HG02798 (cell line): ENCODE measurements at regions not wholly inside any gene's neighbourhood (a gene's known extent, or its start where the extent isn't known, plus 50 kb on each side); places are given as distances from the start of the nearest gene placed in this dataset.

ENCODE experiments used
- ATAC-seq: cut with Tn5 transposase; IDR thresholded peaks from one replicate; pipeline ENCODE4 v1.9.1; 2021; ENCODE audit warnings: mild to moderate bottlenecking; ENCODE audit not compliant: unreplicated experiment, poor library complexity

DNA sequence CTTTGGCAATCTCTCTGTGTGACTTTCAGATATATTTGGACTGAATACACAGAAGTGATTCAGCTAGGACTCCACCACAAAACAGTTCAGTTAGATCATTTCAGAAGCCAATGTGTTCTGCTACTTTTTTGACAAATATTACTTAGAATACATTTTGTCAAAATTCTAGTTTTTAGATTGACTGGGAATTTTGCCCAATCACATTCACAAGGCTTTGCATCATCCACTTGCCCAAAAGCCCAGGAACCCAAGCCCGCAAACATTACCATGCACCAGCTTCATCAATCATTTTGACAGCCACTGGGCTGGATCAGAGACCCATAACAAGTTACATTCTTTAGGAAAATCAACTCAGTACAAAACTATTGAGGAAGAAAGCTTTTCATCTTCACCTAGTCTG, 256.6 kb upstream of the NDST3 start:
- no peak for ATAC-seq

DNA sequence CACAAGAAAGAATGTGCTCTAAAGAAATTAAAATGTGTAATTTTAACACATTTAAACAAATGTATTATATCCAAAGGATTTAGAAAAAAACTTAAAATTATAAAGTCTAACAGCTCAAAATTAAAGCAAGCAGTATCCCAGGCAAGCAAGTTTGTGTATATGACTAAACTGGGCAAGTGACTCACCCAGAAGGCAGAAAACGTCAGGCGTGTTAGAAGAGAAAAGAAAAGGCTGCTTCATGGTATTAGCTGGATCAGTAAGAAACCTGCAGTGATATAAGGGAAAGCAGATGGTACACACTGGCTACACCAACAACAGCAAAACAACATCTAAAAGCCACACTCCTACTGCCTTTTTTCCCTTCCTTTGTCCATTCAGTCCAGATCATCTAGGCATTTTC, 250.6 kb upstream of the NDST3 start:
- ATAC-seq = no peak

DNA sequence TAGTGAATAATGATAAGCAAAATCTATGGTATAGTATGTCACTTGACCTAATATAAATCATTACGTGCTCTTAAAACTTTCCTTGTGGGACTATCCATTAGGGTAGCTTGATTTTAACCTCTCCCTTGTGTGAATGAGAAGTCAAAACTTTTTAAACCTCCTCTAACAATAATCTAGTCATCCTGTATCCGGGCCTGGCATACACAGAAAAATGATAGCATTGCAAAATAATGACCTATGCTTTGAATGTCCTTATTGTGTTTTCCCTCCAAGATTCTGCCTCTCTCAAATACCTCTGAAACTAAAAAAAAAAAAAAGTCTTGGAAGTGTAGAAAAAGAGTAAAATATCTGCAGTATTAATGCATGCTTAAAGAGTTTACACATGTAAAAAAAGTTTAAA, 250.0 kb upstream of the NDST3 start:
- ATAC-seq = no peak

DNA sequence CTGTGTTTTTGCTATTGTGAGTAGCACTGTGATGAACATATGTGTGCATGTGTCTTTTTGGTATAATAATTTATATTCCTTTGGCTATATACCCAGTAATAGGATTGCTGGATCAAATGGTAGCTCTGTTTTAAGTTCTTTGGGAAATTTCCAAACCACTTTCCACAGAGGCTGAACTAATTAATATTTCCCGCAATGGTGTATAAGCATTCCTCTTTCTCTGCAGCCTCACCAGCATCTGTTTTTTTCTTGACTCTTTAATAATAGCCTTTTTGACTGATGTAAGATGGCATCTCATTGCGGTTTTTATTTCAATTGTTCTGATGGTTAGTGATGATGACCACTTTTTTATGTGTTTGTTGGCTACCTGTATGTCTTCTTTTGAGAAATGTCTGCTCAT, 247.7 kb upstream of the NDST3 start:
- ATAC-seq = no peak

DNA sequence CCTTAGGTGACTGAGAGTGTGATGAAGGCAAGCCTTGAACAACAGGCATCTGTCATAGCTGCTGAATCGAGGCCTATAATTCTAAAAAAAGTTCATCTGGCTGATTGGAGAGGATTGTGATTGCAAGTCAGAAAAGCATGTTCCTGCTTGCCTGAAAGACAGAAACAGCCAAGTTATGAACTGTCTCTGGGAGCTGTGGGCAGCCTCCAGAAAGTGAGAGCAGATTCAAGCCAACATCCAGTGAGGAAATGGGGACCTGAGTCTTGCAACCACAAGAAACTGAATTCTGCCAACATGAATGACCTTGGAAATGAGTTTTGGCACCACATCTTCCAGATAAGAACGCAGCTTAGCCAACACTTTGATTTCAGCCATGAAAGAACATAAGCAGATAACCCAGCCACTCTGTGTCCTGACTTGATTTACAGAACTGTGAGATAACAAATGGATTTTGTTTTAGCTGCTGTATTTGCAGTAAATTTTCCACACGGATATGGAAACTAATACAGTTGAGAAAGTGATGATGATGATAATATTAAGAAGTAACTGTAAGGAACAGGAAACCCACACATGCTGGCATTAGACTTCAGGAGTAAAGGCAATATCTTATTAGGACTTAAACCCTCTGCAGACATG, 240.3 kb upstream of the NDST3 start:
- ATAC-seq = no peak

DNA sequence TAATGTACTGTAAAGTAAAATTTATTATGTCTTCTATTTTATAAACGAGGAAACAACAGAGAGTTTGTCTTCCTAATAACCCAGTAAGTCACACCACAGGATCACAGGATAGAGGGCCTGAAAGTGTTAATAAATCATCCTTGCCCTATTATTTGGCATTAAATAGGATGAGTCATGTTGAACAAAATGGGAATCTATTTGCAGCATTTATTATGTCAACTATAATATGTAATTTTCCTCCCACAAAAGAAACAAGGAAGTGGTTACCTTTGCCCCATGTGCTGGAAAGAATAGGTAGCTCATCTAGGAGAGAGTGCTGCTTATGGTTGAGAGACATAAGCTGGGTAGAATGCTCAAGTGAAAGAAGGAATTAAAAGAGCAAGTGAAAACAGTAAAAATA, 237.6 kb upstream of the NDST3 start:
- no peak for ATAC-seq

DNA sequence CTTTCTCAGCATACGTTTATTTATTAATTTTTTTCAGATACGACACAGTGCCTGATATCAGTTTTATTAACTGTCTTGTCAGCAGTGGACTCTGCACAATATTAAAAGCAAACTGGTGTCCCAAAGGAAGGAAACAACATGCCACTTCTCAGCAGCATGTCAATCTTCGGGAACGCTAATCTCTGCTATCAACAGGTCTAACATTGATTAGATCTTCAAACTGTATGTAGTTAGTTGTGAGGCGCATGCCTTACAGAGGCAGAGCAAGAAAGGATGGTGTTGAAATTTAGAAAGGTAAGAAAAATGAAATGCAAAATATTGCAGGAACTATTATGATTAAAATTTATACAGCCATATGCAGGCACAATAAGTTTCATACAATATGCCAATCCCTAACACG, 233.7 kb upstream of the NDST3 start:
- no peak for ATAC-seq

DNA sequence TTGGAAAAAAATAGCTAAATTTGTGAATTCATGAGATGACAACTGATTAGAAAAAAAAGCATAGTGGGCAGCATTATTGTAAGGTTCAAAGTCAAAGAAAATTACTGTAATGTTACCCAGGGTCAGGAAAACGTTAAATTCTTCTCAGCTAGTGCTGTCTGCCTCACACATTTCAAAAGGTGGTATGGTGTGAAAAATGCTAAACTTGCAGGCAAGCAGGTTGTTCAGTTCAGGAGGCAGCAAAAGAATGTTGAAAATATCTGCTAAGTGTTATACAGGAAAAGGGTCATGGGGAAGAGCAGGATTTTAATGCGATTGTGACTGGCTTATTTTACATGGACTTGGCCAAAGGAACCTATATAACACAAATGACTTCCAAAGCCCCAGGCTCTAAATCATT, 232.5 kb upstream of the NDST3 start:
- ATAC-seq = no peak

DNA sequence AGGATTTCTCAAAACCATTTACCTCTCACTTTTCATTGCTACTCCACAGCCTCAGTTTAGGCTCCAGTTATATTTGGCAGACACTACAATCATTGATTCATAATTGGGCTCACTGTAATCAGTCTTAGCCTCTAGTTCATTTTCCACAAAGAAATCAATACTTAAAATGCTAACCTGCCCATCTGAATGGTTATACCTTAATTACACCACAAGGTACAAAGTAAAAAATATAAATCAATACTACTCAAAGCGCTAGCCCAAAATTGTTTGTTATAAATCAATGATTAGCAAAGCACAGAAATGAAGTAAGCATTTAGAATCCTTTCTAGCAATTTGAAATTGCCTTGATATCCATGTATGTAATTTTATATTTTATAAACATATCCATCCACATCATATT, 222.6 kb upstream of the NDST3 start:
- ATAC-seq = no peak

DNA sequence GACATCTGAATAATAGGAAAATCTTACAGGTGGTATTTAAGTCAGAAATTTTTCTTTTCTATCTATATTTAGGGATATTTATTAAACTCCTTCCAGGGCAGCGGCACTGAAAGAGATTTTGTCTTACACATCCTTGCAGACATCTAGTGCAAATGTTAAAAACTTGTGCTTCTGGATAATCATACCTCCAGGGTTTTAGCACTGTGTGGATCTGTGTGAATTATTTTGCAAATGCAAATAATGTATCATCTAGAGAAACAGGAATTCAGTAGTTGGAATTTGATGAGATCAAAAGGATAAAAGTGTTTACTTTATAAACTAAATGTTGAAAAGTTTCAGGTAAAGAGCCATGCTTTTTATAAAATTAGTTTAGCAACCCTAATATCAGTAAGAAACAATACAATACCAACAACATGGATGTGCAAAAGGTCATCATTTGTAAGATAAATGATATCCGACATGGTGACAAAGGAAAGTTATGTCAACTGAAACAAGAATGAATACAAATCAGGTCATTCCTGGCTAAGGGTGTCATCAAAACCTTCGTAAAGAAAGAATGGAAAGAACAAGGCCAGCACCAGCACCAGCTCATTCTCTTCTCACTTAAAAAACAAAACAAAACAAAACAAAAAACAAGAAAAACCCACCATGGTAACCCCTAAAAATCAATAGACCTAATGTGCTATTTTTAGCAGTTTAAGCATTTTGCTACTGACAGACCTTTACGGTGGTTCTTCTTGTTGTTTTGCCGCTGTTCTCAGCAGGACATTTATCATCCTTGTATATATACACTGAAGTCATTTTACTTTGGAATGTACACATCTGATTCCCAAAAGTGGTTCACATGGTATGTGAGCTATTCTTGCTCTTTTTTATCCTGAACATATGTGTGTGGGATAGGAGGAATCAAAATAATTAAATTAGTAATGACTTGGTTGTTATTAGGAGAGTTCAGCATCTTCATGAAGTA, 219.7 kb upstream of the NDST3 start:
- no peak for ATAC-seq

DNA sequence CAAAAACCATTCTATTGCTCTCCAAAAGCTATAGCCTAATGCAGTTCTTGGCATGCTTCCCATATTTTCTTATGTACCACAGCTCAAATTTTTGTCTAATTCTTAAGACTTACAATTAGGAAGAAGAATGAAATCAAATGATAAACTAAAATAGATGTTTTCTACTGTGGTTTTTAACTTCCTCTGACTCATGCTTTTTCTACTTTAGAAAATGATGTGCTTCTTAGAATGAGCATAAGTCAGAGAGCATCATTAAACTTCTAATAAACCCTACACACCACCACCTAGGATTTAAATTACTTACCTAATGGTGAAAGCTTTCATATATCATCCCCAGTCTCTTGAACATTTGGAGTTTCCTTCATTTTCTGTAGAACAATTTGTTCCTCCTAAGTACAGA, 217.0 kb upstream of the NDST3 start:
- ATAC-seq = no peak

DNA sequence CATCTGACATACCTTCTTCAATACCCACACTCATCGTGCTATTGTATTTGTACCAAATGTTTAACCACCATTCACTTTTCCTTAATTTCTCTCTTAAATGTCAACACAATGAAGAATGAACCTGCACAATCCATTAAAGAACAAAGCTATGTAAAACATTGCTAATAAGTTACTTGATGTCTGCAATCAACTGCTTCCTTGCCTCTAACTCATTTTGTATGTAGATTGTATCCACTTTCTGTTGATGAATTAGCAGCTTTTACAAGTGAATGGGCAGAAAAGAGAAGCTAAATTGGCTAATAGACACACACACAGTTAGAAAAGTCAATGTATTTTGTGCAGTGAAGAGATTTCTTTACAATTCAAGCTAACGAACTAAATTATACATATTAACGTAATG, 212.5 kb upstream of the NDST3 start:
- no peak for ATAC-seq

DNA sequence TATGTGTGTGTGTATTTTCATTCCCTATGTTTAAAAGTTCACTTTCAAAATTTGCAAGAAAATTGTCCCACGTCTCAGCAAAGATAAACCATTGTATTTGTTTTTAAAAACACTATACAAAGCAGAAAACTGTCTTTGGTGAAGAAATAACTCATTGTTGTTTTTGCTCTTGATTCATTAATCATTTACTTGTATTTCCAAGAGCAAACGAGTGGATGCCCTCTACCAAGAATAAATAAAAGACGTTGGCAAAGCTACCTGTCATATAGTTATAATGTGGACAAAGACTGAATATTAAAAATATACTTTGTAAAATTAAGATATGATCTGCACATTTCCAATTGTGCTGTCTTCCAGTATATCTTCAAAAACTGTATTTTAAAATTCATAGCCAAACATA, 210.9 kb upstream of the NDST3 start:
- ATAC-seq = no peak

DNA sequence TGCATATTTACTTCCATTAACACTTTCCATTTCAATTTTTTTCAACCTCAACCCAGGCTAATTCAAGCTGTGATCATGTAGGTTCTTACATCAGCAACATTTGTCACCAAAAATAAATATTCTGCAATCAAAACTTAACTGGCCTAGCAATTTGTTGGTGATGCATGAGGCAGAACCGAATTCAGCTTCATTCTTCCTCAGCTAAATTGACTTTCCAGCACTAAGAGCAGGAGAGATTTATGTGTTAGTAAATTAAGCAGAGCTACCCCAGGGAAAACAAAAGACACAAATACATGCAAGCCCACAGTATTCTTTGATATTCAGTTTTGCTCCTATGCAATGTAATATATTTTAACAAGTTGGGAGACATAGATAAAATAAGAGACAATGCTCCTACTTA, 208.7 kb upstream of the NDST3 start:
- ATAC-seq = no peak

DNA sequence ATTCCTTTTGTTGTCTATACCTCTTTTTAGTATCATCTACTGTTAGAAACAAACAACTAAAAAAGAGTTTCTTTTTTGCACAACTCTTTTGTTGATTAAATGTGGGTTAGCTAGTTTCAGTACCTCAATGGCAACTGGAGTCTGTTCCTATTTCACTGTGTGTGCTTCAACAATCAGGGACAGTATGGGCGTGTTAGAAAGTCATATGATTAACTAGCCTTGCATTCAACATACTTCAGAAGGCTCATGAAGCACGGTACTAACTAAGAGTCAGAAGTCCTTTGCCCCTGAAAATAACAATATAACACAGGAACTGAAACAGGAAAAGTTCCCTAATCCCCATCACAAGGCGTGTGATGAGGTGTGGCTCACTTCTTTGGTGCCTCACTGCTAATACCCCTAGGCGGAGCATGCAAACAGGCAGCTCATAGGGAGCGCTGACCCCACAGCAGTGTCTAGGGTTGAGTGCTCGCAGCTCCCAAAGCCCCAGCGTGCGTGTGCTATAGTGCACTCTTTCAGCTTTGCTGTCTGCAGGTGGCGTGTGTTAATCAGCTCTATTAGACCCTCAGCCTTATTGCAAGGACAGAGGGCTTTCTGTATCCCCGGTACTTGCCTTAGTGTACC, 203.1 kb upstream of the NDST3 start:
- no peak for ATAC-seq

DNA sequence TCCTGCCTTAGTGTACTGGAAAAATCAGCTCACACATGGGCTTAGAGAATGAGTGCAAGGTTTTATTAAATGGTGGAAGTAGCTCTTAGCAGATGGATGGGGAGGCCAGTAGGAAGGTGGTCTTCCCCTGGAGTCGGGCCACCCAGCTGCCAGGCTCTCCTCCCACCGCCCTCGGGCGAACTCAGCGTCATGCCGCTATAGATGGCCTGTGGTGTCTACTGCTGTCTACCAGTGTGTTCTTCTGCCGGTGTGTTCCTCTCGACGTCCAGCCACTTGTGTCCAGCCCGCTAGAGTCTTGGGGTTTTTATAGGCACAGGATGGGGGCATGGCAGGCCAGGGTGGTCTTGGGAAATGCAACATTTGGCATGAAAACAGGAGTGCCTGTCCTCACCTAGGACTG, 198.7 kb upstream of the NDST3 start:
- ATAC-seq = no peak

DNA sequence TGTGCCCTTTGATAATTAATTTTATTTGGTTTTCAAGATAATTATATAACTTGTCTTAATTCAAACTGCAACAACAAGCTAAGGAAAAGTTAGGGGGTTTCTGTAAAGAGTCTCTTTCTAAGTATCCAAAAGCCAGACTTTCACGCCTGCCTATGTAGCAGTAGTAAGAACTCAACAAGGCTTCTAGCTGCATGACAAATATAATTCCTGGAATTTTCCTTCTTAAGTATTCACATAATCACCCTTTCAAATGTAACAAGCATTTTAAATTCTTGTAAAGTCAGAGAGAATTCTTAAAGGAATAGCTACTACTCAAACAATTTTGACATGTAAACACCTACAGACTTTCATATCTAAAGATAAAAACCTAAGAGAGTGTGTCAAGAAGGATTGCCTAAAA, 189.7 kb upstream of the NDST3 start:
- ATAC-seq = no peak

DNA sequence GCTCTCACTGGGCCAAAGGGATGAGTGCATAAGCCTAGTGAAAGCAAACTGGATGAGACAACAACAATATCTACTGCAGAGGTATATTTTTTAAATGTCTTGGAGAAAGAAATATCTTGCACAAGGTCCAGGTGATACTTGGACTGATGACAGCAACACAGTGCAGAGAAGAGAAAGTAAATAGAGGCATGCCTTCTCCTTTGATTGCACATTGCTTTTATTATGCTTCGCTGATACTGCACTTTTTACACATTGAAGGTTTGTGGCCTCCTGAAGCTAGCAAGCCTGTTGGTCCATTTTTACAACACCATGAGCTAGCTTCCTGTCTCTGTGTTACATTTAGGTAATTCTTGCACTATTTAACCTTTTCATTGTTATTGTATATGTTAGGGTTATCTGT, 189.0 kb upstream of the NDST3 start:
- ATAC-seq = no peak

DNA sequence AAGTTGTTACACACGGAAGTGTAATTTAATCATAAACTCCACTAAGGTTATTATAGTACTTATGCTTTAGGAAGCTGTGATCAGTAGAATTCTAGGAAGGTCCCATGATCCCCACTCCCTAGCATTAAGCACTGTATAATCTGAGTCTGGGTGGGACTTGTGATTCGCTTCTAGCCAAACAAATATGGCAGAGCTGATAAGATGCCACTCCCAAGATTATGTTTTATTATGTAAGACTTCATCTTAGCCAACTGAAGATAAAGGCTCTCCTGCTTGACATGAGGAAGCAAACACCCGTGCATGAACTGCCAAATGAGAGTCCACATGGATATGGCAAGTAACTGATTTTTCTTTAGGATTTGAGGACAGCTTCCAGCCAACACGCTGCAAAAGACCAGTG, 186.4 kb upstream of the NDST3 start:
- no peak for ATAC-seq

DNA sequence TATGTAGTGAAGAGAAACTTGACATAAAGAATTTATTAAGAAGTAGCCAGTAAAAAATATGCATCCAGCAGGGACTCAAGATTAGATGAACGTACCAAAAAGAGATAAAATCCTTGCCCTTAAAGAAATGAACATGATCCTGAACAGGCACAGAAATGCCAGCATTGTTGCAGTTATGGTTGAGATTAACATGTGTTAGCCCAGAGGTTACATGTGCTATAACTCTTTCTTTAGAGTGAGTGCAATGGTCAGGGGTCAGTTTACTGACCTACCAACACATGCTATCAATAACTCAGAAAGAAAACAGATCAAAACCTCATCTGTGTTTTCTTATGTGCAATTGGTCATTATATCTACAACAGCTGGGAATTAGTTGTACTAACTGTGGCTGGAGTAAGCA, 166.1 kb upstream of the NDST3 start:
- no peak for ATAC-seq

DNA sequence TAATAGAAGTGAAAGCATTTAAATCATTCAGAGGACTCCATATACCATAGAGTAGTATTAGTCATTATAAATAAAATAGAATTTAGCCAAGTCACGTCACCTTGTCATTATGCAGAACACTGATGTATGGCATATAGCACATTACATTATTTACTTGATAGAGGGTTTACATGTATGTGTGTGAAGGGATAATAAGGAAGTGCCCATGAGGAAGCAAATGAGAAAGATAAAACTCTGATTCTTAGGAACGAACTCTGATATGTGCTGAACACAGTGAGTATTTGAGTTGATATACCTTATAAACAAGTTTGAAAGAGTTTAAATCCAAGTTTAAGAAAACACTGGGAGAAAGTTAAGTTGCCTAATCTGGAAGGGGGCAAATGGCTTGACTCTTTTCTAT, 160.5 kb upstream of the NDST3 start:
- ATAC-seq = no peak

DNA sequence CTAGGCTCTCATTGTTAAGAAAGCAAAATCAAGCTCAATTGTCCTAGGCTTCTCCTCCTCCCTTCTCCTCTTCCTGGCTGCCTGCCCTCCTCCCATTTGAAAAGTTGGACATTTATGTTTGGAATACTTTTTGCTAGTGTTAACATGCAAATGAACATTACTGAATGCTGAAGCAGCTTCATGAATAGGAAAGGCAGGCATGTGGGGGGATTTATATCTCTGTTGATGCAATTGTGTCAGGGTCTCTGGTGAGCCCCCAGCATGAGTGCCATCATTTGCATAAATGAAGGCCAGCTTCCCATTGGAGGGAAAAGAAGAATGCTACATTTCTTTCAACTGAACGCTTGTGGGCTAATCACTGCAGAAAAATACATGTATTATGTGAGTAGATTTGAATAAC, 160.1 kb upstream of the NDST3 start:
- no peak for ATAC-seq
